ENCODE measurements at regions not wholly inside any gene's neighbourhood (a gene's known extent, or its start where the extent isn't known, plus 50 kb on each side); places are given as distances from the start of the nearest gene placed in this dataset.

DNA sequence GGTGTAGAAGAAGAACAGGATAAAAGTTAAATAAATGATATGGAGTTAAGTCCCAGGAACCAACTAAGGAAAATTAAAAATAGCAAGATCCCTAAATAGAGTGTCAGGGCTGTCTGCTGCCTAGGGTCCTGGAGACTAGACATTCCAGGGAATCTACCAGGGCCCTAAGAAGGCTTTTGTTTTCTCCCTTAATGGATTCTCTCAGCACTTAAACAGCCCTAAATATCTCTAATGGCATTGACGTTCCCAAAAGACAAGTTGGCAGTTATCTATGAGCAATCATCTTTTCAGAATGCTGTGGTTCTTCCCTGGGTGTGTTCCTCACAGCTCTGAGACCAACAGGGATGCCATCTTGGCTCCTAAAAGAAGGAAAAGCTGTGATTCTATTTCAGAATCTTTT lies 616.3 kb downstream of the EPHA4 start:
- WGBS: 75% methylated on average over 1 of the region's 1 CpG
- Histone ChIP-seq H3K9me3 (ENCODE audit: insufficient read depth, low read depth, low read length) (0 out of 2 replicates have a peak, but pooled peaks cover 3% of the 10 kb centered on the region), H3K4me1 (ENCODE audit: insufficient read depth, low read length) (no peaks in the 10 kb centered on the region), H3K36me3 (ENCODE audit: insufficient read depth, low read length) (no peaks in the 10 kb centered on the region), H3K9ac (ENCODE audit: low read depth, low read length) (no peak overlapping the region), H3K27me3 (ENCODE audit: insufficient read depth, low read length) (no peaks in the 10 kb centered on the region), H3K27ac (ENCODE audit: low read depth, low read length) (no peak overlapping the region), H3K4me3 (ENCODE audit: low read length) (no peak overlapping the region)

DNA sequence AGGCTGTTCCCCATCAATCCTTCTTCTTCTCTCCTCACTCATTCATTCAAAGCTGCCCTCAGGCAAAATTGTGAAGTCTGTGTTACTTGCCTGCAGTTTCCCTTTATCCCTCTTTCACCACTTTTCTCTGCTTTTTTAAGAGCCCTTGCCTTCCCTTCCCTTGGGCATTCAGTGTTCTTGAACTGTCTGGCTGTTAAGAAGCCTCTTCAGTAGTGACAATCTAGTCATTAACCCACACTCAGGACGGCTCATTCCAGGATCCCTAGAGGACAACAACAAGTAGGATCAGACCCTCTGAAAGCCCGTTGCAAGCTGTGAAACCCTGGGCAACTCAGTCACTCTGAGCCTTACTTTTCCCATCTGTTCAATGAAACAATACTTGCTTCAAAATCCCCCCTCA lies 615.7 kb downstream of the EPHA4 start:
- WGBS: 91% methylated on average over 2 of the region's 2 CpGs
- Histone ChIP-seq H3K4me3 (ENCODE audit: low read length) (no peak overlapping the region), H3K9me3 (ENCODE audit: insufficient read depth, low read depth, low read length) (0 out of 2 replicates have a peak, but pooled peaks cover 3% of the 10 kb centered on the region), H3K27me3 (ENCODE audit: insufficient read depth, low read length) (no peaks in the 10 kb centered on the region), H3K27ac (ENCODE audit: low read depth, low read length) (no peak overlapping the region), H3K4me1 (ENCODE audit: insufficient read depth, low read length) (no peaks in the 10 kb centered on the region), H3K9ac (ENCODE audit: low read depth, low read length) (no peak overlapping the region), H3K36me3 (ENCODE audit: insufficient read depth, low read length) (no peaks in the 10 kb centered on the region)

DNA sequence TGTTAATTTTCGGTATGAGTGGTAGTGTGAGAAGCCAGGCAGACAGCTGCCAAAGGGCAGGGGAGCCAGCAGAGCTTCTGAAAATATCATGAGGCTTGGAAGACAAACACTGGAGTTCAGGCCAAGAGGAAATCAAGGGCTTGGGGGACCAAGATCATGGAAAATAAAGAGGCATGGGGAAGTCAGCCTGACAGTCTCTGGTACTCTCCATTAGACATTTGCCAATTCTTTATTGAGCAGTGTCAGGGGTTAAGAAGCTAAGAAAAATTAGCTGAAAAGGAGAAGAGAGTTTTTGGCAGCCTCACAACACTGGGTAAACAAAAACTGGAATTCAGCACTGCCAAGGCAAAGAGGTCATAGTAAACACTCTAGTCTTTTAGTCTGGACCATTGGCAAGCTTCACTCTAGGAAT lies 612.7 kb downstream of the EPHA4 start:
- no peaks in the 10 kb centered on the region for H3K27me3 ChIP-seq (ENCODE audit: insufficient read depth, low read length)
- H3K36me3 ChIP-seq (ENCODE audit: insufficient read depth, low read length): no peaks in the 10 kb centered on the region
- H3K9ac ChIP-seq (ENCODE audit: low read depth, low read length): no peak overlapping the region
- no peaks in the 10 kb centered on the region for H3K4me1 ChIP-seq (ENCODE audit: insufficient read depth, low read length)
- H3K4me3 ChIP-seq (ENCODE audit: low read length): no peak overlapping the region
- H3K27ac ChIP-seq (ENCODE audit: low read depth, low read length): no peak overlapping the region
- no peaks in the 10 kb centered on the region for H3K9me3 ChIP-seq (ENCODE audit: insufficient read depth, low read depth, low read length)
- 100% methylated on average over 1 of the region's 1 CpG for whole genome bisulfite sequencing

DNA sequence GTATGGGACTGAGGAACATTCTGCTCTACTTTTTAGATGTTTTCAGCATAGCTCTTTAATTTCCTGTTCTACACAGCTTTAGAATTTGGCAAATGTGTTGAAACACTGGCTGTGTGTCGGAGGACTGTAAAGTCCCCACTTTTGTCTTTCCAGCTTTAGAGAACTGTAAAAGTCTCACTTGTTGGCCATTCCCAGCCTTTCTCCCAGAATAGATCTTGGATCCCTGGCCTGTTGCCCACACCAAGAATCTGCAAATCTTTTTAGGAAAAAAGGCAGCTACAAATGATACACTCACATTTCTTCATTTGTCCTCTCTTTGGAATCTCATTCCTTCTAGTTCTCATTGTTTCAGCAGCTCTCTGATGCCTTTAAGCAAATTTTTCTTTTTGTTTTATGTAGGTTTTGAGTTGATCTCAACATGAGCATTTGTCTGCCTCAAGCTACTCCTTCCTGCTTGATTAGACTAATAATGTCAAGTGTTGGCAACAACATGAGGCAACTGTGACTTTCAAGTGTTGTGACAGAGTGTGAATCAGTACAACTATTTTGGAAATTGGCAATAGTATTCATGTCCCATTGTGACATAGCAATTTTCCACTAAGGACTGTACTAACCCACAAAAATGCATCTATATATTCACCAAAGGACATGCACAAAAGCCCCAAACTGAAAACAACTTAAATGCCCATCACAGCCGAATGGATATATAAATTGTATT lies 610.8 kb downstream of the EPHA4 start:
- no peak overlapping the region for H3K9ac ChIP-seq (ENCODE audit: low read depth, low read length)
- WGBS: 94% methylated on average over 1 of the region's 2 CpGs

DNA sequence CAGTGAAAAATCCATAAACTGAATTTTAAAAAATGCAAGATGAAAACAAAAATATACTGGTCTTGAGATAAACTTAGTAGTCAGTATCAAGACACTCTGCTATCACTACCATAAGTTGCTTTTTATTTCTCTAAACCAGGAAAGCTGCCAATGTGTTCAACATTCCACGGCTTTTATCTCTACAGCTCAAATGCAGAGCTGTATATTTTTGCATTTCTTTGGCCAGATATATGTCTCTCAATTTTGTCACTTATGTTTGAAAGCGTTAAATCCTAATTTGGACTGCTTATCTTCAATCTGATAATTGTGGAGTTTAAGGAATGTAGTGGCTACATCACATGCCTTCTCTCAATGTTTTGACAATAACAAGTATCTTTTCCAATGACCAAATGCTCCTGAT lies 609.5 kb downstream of the EPHA4 start:
- H3K4me1 ChIP-seq (ENCODE audit: insufficient read depth, low read length): no peaks in the 10 kb centered on the region
- 83% methylated on average over 1 of the region's 2 CpGs for WGBS
- no peak overlapping the region for H3K9ac ChIP-seq (ENCODE audit: low read depth, low read length)
- H3K9me3 ChIP-seq (ENCODE audit: insufficient read depth, low read depth, low read length): no peaks in the 10 kb centered on the region
- H3K27me3 ChIP-seq (ENCODE audit: insufficient read depth, low read length): no peaks in the 10 kb centered on the region
- H3K4me3 ChIP-seq (ENCODE audit: low read length): no peak overlapping the region
- no peak overlapping the region for H3K27ac ChIP-seq (ENCODE audit: low read depth, low read length)
- no peaks in the 10 kb centered on the region for H3K36me3 ChIP-seq (ENCODE audit: insufficient read depth, low read length)

More for the DNA sequence above, 610.8 kb downstream of the EPHA4 start:
- Histone ChIP-seq H3K27me3 (ENCODE audit: insufficient read depth, low read length) (no peaks in the 10 kb centered on the region), H3K9me3 (ENCODE audit: insufficient read depth, low read depth, low read length) (no peaks in the 10 kb centered on the region), H3K4me1 (ENCODE audit: insufficient read depth, low read length) (no peaks in the 10 kb centered on the region), H3K4me3 (ENCODE audit: low read length) (no peak overlapping the region), H3K27ac (ENCODE audit: low read depth, low read length) (no peak overlapping the region), H3K36me3 (ENCODE audit: insufficient read depth, low read length) (no peaks in the 10 kb centered on the region)

DNA sequence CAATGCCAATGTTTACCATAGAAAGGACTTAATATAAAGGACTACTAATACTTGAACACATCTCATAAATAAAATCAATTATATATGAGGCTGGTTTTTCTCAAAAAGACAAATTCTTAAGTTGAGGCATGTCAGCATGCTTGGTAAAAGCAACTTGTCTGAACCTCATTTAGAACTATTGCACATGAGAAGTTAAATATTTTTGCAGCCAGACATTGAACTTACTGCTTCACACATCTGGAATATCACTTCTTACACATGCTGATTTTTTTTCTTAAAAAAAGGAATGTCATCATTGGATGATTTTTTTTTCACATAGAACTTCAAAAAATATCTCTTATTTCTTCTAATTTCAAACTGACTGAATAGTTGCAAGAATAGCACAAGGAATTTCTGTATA lies 609.0 kb downstream of the EPHA4 start:
- Histone ChIP-seq H3K4me1 (ENCODE audit: insufficient read depth, low read length) (no peaks in the 10 kb centered on the region), H3K4me3 (ENCODE audit: low read length) (no peak overlapping the region), H3K36me3 (ENCODE audit: insufficient read depth, low read length) (no peaks in the 10 kb centered on the region), H3K9ac (ENCODE audit: low read depth, low read length) (no peak overlapping the region), H3K27me3 (ENCODE audit: insufficient read depth, low read length) (no peaks in the 10 kb centered on the region), H3K9me3 (ENCODE audit: insufficient read depth, low read depth, low read length) (no peaks in the 10 kb centered on the region), H3K27ac (ENCODE audit: low read depth, low read length) (no peak overlapping the region)

DNA sequence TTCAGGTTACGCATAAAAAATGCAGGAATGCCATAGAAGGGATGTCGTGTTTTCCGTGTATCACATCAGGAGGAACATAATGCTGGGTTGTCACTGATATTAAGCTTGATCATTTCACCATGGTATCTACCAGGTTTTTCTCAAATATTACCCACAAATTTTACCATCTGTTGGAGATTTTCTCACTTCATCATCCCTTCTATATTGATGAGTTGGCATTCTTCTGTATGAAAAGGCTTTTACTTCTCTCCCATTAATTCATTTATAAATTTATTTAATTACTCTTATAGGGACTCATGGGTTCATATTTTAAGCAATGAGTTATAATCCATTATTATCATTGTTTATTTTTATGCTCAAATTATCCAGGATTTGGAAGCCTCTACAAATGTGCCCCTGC lies 608.2 kb downstream of the EPHA4 start:
- Histone ChIP-seq H3K27me3 (ENCODE audit: insufficient read depth, low read length) (no peaks in the 10 kb centered on the region), H3K9me3 (ENCODE audit: insufficient read depth, low read depth, low read length) (no peaks in the 10 kb centered on the region), H3K27ac (ENCODE audit: low read depth, low read length) (no peak overlapping the region), H3K4me3 (ENCODE audit: low read length) (no peak overlapping the region), H3K9ac (ENCODE audit: low read depth, low read length) (no peak overlapping the region), H3K4me1 (ENCODE audit: insufficient read depth, low read length) (no peaks in the 10 kb centered on the region), H3K36me3 (ENCODE audit: insufficient read depth, low read length) (no peaks in the 10 kb centered on the region)
- WGBS: 89% methylated on average over 3 of the region's 3 CpGs

DNA sequence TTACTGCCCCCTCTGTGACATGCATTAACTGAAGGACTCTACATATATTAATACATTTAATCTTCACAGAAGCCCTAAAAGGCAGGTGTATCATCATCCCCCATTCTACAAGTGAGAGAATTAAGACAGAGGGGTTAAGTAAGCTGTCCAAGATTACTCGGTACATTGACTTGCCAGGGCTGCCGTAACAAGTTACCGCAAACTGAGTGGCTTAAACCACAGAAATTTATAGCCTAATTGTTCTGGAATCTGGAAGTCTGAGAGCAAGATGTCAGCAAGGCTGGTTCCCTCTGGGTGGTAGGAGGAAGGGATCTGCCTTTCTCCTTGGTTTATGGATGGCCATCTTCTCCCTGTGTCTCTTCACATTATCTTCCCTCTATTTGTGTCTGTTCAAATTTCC lies 605.5 kb downstream of the EPHA4 start:
- no peak overlapping the region for H3K4me3 ChIP-seq (ENCODE audit: low read length)
- H3K27me3 ChIP-seq (ENCODE audit: insufficient read depth, low read length): no peaks in the 10 kb centered on the region
- H3K9me3 ChIP-seq (ENCODE audit: insufficient read depth, low read depth, low read length): no peaks in the 10 kb centered on the region
- H3K4me1 ChIP-seq (ENCODE audit: insufficient read depth, low read length): no peaks in the 10 kb centered on the region
- H3K36me3 ChIP-seq (ENCODE audit: insufficient read depth, low read length): no peaks in the 10 kb centered on the region
- no peak overlapping the region for H3K9ac ChIP-seq (ENCODE audit: low read depth, low read length)
- 97% methylated on average over 3 of the region's 3 CpGs for WGBS
- H3K27ac ChIP-seq (ENCODE audit: low read depth, low read length): no peak overlapping the region

DNA sequence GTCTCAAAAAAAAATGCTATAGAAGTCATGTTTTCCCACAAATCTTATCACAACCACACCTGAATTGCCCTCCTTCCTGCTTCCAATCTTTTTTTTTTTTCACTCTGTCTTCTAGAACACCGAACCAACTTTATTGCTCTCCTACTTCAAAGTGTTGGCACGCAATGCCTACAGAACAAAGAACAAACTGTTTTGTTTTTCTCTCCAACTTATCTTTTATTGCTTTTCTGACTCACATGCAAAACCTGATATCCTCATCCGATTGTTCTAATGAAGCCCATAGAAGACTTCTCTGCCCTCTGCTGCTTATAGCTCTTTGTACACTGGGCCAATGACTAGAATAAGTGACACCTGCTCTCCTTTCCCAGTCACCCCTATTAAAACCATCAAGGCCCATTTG lies 602.8 kb downstream of the EPHA4 start:
- WGBS: 97% methylated on average over 3 of the region's 3 CpGs
- no peak overlapping the region for H3K27ac ChIP-seq (ENCODE audit: low read depth, low read length)
- no peaks in the 10 kb centered on the region for H3K4me1 ChIP-seq (ENCODE audit: insufficient read depth, low read length)
- no peaks in the 10 kb centered on the region for H3K9me3 ChIP-seq (ENCODE audit: insufficient read depth, low read depth, low read length)
- no peak overlapping the region for H3K9ac ChIP-seq (ENCODE audit: low read depth, low read length)
- H3K27me3 ChIP-seq (ENCODE audit: insufficient read depth, low read length): no peaks in the 10 kb centered on the region
- H3K4me3 ChIP-seq (ENCODE audit: low read length): no peak overlapping the region
- H3K36me3 ChIP-seq (ENCODE audit: insufficient read depth, low read length): no peaks in the 10 kb centered on the region

DNA sequence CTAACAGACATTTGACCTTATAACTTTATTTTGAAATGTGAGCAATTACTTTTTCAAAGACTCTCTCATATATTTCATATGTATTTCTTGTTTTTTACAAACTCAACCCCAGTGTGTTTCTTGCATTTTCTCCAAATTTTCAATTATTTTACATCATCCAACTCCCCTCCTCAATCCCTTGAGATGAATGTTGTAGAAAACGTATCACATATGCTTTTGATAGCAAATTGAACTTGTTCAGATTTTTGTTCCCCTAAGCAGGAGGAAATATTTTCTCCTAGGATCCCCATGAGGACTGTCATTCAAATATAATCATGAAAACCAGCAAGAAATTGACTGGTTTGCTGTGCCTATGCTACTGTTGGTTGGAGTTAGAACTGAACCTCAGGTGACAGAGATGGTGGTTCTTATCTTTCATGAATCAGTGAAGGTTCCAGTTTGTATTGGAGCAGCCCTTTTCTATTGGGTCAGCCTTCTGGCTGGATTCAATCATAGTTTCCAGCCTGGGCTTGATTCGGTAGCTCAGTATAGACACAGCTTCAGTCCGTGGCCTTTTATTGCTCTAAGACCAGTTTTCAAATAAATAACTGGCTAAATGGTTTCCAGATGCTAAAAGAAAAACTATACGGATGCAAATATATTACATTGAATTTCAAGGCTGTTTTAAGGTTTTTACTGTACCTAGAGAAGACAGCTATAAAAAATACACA lies 591.0 kb downstream of the EPHA4 start:
- Histone ChIP-seq H3K9me3 (ENCODE audit: insufficient read depth, low read depth, low read length) (peaks cover 10% of the 10 kb centered on the region; the same call in 1 of the 2 replicates), H3K27ac (ENCODE audit: low read depth, low read length) (no peak overlapping the region), H3K9ac (ENCODE audit: low read depth, low read length) (no peak overlapping the region), H3K4me3 (ENCODE audit: low read length) (no peak overlapping the region), H3K36me3 (ENCODE audit: insufficient read depth, low read length) (no peaks in the 10 kb centered on the region), H3K27me3 (ENCODE audit: insufficient read depth, low read length) (no peaks in the 10 kb centered on the region), H3K4me1 (ENCODE audit: insufficient read depth, low read length) (no peaks in the 10 kb centered on the region)
- WGBS: 97% methylated on average over 3 of the region's 4 CpGs

DNA sequence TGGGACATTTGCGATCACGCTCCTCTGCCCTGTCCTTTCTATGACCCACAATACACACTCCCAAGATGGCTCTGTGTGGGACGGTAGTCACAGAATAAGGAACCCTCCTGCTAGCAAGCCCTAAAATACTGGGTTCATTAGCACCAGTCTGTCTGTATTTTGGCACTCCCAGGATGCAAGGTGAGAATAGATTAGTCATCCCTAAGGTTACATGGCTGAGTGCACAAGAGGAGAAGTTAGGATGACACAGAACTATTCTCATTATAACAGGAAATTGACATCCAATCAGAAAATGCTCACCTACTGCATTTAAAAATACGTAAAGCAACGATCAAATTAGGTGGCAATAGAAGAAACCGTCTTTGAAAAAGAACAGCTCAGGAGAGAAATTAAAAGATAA lies 590.2 kb downstream of the EPHA4 start:
- no peak overlapping the region for H3K4me3 ChIP-seq (ENCODE audit: low read length)
- H3K9ac ChIP-seq (ENCODE audit: low read depth, low read length): no peak overlapping the region
- WGBS: 97% methylated on average over 6 of the region's 6 CpGs
- H3K4me1 ChIP-seq (ENCODE audit: insufficient read depth, low read length): no peaks in the 10 kb centered on the region
- H3K27ac ChIP-seq (ENCODE audit: low read depth, low read length): no peak overlapping the region
- no peaks in the 10 kb centered on the region for H3K27me3 ChIP-seq (ENCODE audit: insufficient read depth, low read length)
- H3K9me3 ChIP-seq (ENCODE audit: insufficient read depth, low read depth, low read length): peaks cover 10% of the 10 kb centered on the region; the same call in 1 of the 2 replicates
- no peaks in the 10 kb centered on the region for H3K36me3 ChIP-seq (ENCODE audit: insufficient read depth, low read length)
